Gastrocnemius medialis (tissue), 4 donors: ENCODE measurements at regions not wholly inside any gene's neighbourhood (a gene's known extent, or its start where the extent isn't known, plus 50 kb on each side); places are given as distances from the start of the nearest gene placed in this dataset.

ENCODE experiments used
- CTCF ChIP-seq, 5 experiments: fragments of 450-650 bp in 3 of 5; fragments of 200-600 bp in 2 of 5; sonication (generic) in 2 of 5; IDR thresholded peaks in 4 of 5; conservative IDR thresholded peaks in 1 of 5; 1 replicate in 4 of 5; 2 replicates in 1 of 5; pipeline ENCODE4 v1.5.1; 2016 to 2019; ENCODE audit warnings: antibody characterized with exemption in 5 of 5, mild to moderate bottlenecking in 3 of 5, moderate library complexity in 3 of 5
- POLR2A ChIP-seq, 2 donors: fragments of 450-650 bp; IDR thresholded peaks; one replicate each; pipeline ENCODE4 v1.6.1; 2017; ENCODE audit warnings: antibody characterized with exemption in 2 of 2, mild to moderate bottlenecking in 2 of 2, moderate library complexity in 2 of 2

GRCh38 chr5:67774267-67774552 is 441.3 kb upstream of the PIK3R1 start:
- TF ChIP-seq CTCF (IDR thresholded peaks at IDR 0.05 in 4 of 5, conservative IDR thresholded peaks at IDR 0.05 in 1 of 5) (no peak), POLR2A (IDR thresholded peaks at IDR 0.05) (no peak)
